ENCODE measurements at regions not wholly inside any gene's neighbourhood (a gene's known extent, or its start where the extent isn't known, plus 50 kb on each side); places are given as distances from the start of the nearest gene placed in this dataset.

GRCh38 chr3:107986505-107986904 is 104.3 kb downstream of the CD47 start:
- TF ChIP-seq, protein P1, sequence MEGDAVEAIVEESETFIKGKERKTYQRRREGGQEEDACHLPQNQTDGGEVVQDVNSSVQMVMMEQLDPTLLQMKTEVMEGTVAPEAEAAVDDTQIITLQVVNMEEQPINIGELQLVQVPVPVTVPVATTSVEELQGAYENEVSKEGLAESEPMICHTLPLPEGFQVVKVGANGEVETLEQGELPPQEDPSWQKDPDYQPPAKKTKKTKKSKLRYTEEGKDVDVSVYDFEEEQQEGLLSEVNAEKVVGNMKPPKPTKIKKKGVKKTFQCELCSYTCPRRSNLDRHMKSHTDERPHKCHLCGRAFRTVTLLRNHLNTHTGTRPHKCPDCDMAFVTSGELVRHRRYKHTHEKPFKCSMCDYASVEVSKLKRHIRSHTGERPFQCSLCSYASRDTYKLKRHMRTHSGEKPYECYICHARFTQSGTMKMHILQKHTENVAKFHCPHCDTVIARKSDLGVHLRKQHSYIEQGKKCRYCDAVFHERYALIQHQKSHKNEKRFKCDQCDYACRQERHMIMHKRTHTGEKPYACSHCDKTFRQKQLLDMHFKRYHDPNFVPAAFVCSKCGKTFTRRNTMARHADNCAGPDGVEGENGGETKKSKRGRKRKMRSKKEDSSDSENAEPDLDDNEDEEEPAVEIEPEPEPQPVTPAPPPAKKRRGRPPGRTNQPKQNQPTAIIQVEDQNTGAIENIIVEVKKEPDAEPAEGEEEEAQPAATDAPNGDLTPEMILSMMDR (IDR thresholded peaks at IDR 0.05; ENCODE audit: extremely low read depth, insufficient read depth, missing control alignments) = no peak
- DNase-seq (ENCODE audit: low spot score) = no peak
- in situ Hi-C loops (cut with MboI; ENCODE audit: low pct_unique_long_range_greater_than_20kb, low sequenced_read_pairs, unreplicated experiment) = no loop called here

- peak; percentile 42 for DNase-seq (ENCODE audit: low spot score)
- in situ Hi-C loops (cut with MboI; ENCODE audit: low pct_unique_long_range_greater_than_20kb, low sequenced_read_pairs, unreplicated experiment) = no loop called here
- TF ChIP-seq, protein P1 (IDR thresholded peaks at IDR 0.05; ENCODE audit: extremely low read depth, insufficient read depth, missing control alignments) = no peak
Measured at GRCh38 chr3:107985496-107985895, 105.3 kb downstream of the CD47 start.

- in situ Hi-C loops (cut with MboI; ENCODE audit: low pct_unique_long_range_greater_than_20kb, low sequenced_read_pairs, unreplicated experiment) = no loop called here
- TF ChIP-seq, protein P1 (IDR thresholded peaks at IDR 0.05; ENCODE audit: extremely low read depth, insufficient read depth, missing control alignments) = no peak
- no peak for DNase-seq (ENCODE audit: low spot score)
Measured at GRCh38 chr3:107983247-107983646, 107.6 kb downstream of the CD47 start.

- in situ Hi-C loops (cut with MboI; ENCODE audit: low pct_unique_long_range_greater_than_20kb, low sequenced_read_pairs, unreplicated experiment) = no loop called here
- TF ChIP-seq, protein P1 (IDR thresholded peaks at IDR 0.05; ENCODE audit: extremely low read depth, insufficient read depth, missing control alignments) = no peak
- no peak for DNase-seq (ENCODE audit: low spot score)
Measured at GRCh38 chr3:107982165-107982564, 108.7 kb downstream of the CD47 start.

- no peak for DNase-seq (ENCODE audit: low spot score)
- TF ChIP-seq, protein P1 (IDR thresholded peaks at IDR 0.05; ENCODE audit: extremely low read depth, insufficient read depth, missing control alignments) = no peak
- in situ Hi-C loops (cut with MboI; ENCODE audit: low pct_unique_long_range_greater_than_20kb, low sequenced_read_pairs, unreplicated experiment) = no loop called here
Measured at GRCh38 chr3:107981471-107982111, 109.2 kb downstream of the CD47 start.

- TF ChIP-seq, protein P1 (IDR thresholded peaks at IDR 0.05; ENCODE audit: extremely low read depth, insufficient read depth, missing control alignments) = no peak
- in situ Hi-C loops (cut with MboI; ENCODE audit: low pct_unique_long_range_greater_than_20kb, low sequenced_read_pairs, unreplicated experiment) = no loop called here
- DNase-seq (ENCODE audit: low spot score) = no peak
Measured at GRCh38 chr3:107979538-107979937, 111.3 kb downstream of the CD47 start.
